Gastrocnemius medialis (tissue), 4 donors: ENCODE measurements at regions not wholly inside any gene's neighbourhood (a gene's known extent, or its start where the extent isn't known, plus 50 kb on each side); places are given as distances from the start of the nearest gene placed in this dataset.
"Not testable (repeated sequence)": the region's sequence is repeated elsewhere in the genome, so short reads cannot be mapped to it uniquely, and the experiment has no call there.

Experiments used
- ATAC-seq, 2 donors: fragments of 150-250 bp; one replicate each; pipeline ENCODE4 v1.9.1; 2016
- DNase-seq, 2 donors: peaks; one replicate each; pipeline ENCODE4 v3.0.0-alpha.2; 2019
- H3K27ac ChIP-seq, 4 donors: fragments of 200-600 bp; sonication (generic); 1 replicate in 1 of 4; 2 replicates in 3 of 4; pipeline ENCODE4 v1.5.1; 2016 to 2018; ENCODE audit warnings: mild to moderate bottlenecking in 2 of 4, moderate library complexity in 1 of 4
- H3K27me3 ChIP-seq, 3 donors: fragments of 200-600 bp; sonication (generic) in 2 of 3; 1 replicate in 1 of 3; 2 replicates in 2 of 3; pipeline versions ENCODE4 v1.5.1 to v1.6.0; 2016 to 2019; ENCODE audit warnings: mild to moderate bottlenecking in 1 of 3, moderate library complexity in 1 of 3
- H3K36me3 ChIP-seq, 2 donors: fragments of 200-600 bp; sonication (generic) in 1 of 2; one replicate each; pipeline ENCODE4 v1.5.1; 2017 to 2018
- H3K4me1 ChIP-seq, 2 donors: fragments of 200-600 bp; sonication (generic) in 1 of 2; one replicate each; pipeline ENCODE4 v1.5.1; 2016 to 2017; ENCODE audit warnings: mild to moderate bottlenecking in 2 of 2
- H3K4me3 ChIP-seq, 4 donors: fragments of 200-600 bp; sonication (generic) in 3 of 4; 1 replicate in 1 of 4; 2 replicates in 3 of 4; pipeline ENCODE4 v1.5.1; 2016 to 2019; ENCODE audit warnings: mild to moderate bottlenecking in 2 of 4
- H3K9me3 ChIP-seq, 3 donors: fragments of 200-600 bp; sonication (generic) in 2 of 3; 1 replicate in 1 of 3; 2 replicates in 2 of 3; pipeline ENCODE4 v1.5.1; 2016 to 2019
- CTCF ChIP-seq, 5 experiments: fragments of 450-650 bp in 3 of 5; fragments of 200-600 bp in 2 of 5; sonication (generic) in 2 of 5; IDR thresholded peaks in 4 of 5; conservative IDR thresholded peaks in 1 of 5; 1 replicate in 4 of 5; 2 replicates in 1 of 5; pipeline ENCODE4 v1.5.1; 2016 to 2019; ENCODE audit warnings: antibody characterized with exemption in 5 of 5, mild to moderate bottlenecking in 3 of 5, moderate library complexity in 3 of 5
- POLR2A ChIP-seq, 2 donors: fragments of 450-650 bp; IDR thresholded peaks; one replicate each; pipeline ENCODE4 v1.6.1; 2017; ENCODE audit warnings: antibody characterized with exemption in 2 of 2, mild to moderate bottlenecking in 2 of 2, moderate library complexity in 2 of 2
- in situ Hi-C, 4 donors: fragments of 200-750 bp; cut with MboI; loops; one replicate each; pipeline versions ENCODE4 v1.15.0 to v1.8.0; 2017; ENCODE audit warnings: low sequenced_read_pairs in 4 of 4
- intact Hi-C: fragments of 100-400 bp; cut with DNase I; formaldehyde crosslinking; loops from one replicate; pipeline ENCODE4 v1.15.1; 2023; ENCODE audit warnings: low total_unique reads

DNA sequence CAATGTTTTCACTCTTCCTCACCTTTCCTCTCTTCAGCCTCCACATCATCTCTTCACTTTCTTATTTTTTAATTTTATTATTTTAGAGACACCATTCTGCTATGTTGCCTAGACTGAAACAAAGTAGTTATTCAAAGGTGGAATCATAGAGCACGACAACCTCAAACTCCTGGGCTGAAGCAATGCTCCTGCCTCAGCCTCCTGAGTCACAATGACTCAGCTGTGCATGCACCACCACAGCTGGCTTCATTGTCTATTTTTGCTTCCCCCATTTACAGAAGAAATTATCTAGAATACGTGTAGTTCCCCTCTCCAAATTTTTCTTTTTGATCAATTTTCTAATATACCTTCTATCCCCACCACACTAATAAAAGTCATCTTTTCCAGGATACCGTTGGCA is 911.5 kb upstream of the SOX11 start:
- no peak overlapping the region for H3K27ac ChIP-seq
- in situ Hi-C loops = no loop called here
- H3K36me3 ChIP-seq = no peaks in the 10 kb centered on the region
- no peak for ATAC-seq
- no peaks in the 10 kb centered on the region for H3K27me3 ChIP-seq
- TF ChIP-seq POLR2A (IDR thresholded peaks at IDR 0.05) (no peak), CTCF (IDR thresholded peaks at IDR 0.05 in 4 of 5, conservative IDR thresholded peaks at IDR 0.05 in 1 of 5) (no peak)
- H3K4me3 ChIP-seq = no peak overlapping the region
- H3K9me3 ChIP-seq = peaks cover 0 to 5% (median 0%) of the 10 kb centered on the region in 3 donors
- no peak for DNase-seq
- intact Hi-C loops = no loop called here
- no peaks in the 10 kb centered on the region for H3K4me1 ChIP-seq

- no peak for DNase-seq
- Histone ChIP-seq H3K4me1 (no peaks in the 10 kb centered on the region), H3K9me3 (peaks cover 0 to 5% (median 0%) of the 10 kb centered on the region in 3 donors), H3K36me3 (no peaks in the 10 kb centered on the region), H3K27ac (no peak overlapping the region), H3K4me3 (no peak overlapping the region), H3K27me3 (no peaks in the 10 kb centered on the region)
- no peak for ATAC-seq
- in situ Hi-C loops = no loop called here
- intact Hi-C loops = no loop called here
- TF ChIP-seq CTCF (IDR thresholded peaks at IDR 0.05 in 4 of 5, conservative IDR thresholded peaks at IDR 0.05 in 1 of 5) (no peak), POLR2A (IDR thresholded peaks at IDR 0.05) (no peak)
Observed at GRCh38 chr2:4782647-4783046, 909.5 kb upstream of the SOX11 start.

GRCh38 chr2:4791488-4791887 is 900.7 kb upstream of the SOX11 start:
- intact Hi-C loops = no loop called here
- H3K27me3 ChIP-seq = no peaks in the 10 kb centered on the region
- DNase-seq (no peak), ATAC-seq (no peak)
- no peaks in the 10 kb centered on the region for H3K4me1 ChIP-seq
- no peak overlapping the region for H3K27ac ChIP-seq
- no peak overlapping the region for H3K4me3 ChIP-seq
- H3K36me3 ChIP-seq = no peaks in the 10 kb centered on the region
- in situ Hi-C loops = no loop called here
- H3K9me3 ChIP-seq = no peaks in the 10 kb centered on the region
- TF ChIP-seq CTCF (IDR thresholded peaks at IDR 0.05 in 4 of 5, conservative IDR thresholded peaks at IDR 0.05 in 1 of 5) = no peak
- TF ChIP-seq POLR2A (IDR thresholded peaks at IDR 0.05) = no peak

DNA sequence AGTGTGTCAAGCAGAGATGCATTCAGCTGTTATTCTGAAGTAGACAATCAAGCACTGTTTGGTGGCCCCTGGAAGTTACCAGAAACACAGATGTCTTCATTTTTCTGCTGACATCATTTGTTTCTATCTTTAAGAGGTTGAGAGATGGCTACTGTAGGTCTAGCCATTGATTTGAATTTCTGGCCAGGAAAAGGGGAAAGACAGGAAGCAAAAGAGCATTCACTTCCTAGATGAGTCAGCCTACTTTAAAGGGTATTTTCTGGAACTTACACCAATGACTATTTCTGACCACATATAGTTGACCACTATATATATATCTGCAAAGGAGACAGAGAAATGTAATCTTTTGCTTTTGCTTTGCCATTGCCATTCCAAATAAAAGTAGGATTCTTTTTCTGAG is 900.1 kb upstream of the SOX11 start:
- intact Hi-C loops = no loop called here
- ATAC-seq (no peak), DNase-seq (no peak)
- no peak overlapping the region for H3K27ac ChIP-seq
- in situ Hi-C loops = no loop called here
- TF ChIP-seq CTCF (IDR thresholded peaks at IDR 0.05 in 4 of 5, conservative IDR thresholded peaks at IDR 0.05 in 1 of 5) (no peak), POLR2A (IDR thresholded peaks at IDR 0.05) (no peak)
- no peak overlapping the region for H3K4me3 ChIP-seq
- H3K4me1 ChIP-seq = no peaks in the 10 kb centered on the region
- H3K36me3 ChIP-seq = no peaks in the 10 kb centered on the region
- H3K27me3 ChIP-seq = no peaks in the 10 kb centered on the region
- H3K9me3 ChIP-seq = no peaks in the 10 kb centered on the region

GRCh38 chr2:4803396-4803795 is 888.8 kb upstream of the SOX11 start:
- TF ChIP-seq POLR2A (IDR thresholded peaks at IDR 0.05) (no peak), CTCF (IDR thresholded peaks at IDR 0.05 in 4 of 5, conservative IDR thresholded peaks at IDR 0.05 in 1 of 5) (no peak)
- Histone ChIP-seq H3K27me3 (no peaks in the 10 kb centered on the region), H3K4me3 (no peak overlapping the region), H3K27ac (no peak overlapping the region), H3K36me3 (no peaks in the 10 kb centered on the region), H3K4me1 (no peaks in the 10 kb centered on the region), H3K9me3 (no peaks in the 10 kb centered on the region)
- DNase-seq (no peak), ATAC-seq (no peak)
- intact Hi-C loops (no loop called here), in situ Hi-C loops (no loop called here)

DNA sequence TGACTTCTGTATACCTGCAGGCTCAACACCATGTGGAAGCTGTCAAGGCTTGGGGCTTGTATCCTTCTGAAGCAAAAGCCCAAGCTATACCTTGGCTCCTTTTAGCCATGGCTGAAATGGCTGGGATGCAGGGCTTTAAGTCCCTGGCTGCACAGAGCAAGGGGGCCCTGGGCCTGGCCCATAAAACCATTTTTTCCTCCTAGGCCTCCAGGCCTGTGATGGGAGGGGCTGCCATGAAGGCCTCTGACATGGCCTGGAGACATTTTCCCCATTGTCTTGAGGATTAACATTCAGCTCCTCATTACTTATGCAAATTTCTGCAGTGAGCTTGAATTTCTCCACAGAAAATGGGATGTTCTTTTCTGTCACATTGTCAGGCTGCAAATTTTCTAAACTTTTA is 878.0 kb upstream of the SOX11 start:
- H3K27me3 ChIP-seq, H3K9me3 ChIP-seq, H3K4me1 ChIP-seq, H3K36me3 ChIP-seq, ATAC-seq, DNase-seq, in situ Hi-C loops, H3K27ac ChIP-seq, intact Hi-C loops, H3K4me3 ChIP-seq: not testable (repeated sequence)
